ENCODE measurements at regions not wholly inside any gene's neighbourhood (a gene's known extent, or its start where the extent isn't known, plus 50 kb on each side); places are given as distances from the start of the nearest gene placed in this dataset.

GRCh38 chr14:97458255-97458654 lies 661.1 kb downstream of the VRK1 start:
- no peak for ATAC-seq
- Histone ChIP-seq H3K4me3 (ENCODE audit: low read length) (peak overlapping the region; percentile 33), H3K9me3 (ENCODE audit: control insufficient read depth, insufficient read depth, low read length) (peaks cover 6% of the 10 kb centered on the region), H3K27ac (ENCODE audit: low read length) (peak overlapping the region; percentile 94), H3K36me3 (ENCODE audit: control insufficient read depth, insufficient read depth, low read length) (no peaks in the 10 kb centered on the region), H3K27me3 (ENCODE audit: control insufficient read depth, insufficient read depth, low read length) (no peaks in the 10 kb centered on the region), H3K4me1 (ENCODE audit: control insufficient read depth, insufficient read depth, low read length) (peaks cover 60% of the 10 kb centered on the region)
- 61% methylated on average over 9 of the region's 9 CpGs for WGBS (ENCODE audit: insufficient coverage)
- Mint-ChIP-seq H3K4me3 (peak overlapping the region; percentile 93), H3K27me3 (ENCODE audit: low read depth in 2 of 2) (no peaks in the 10 kb centered on the region), H3K27ac (peak overlapping the region; percentile 97 to 99), H3K36me3 (peaks cover 19% of the 10 kb centered on the region), H3K4me1 (peaks cover 77 to 81% of the 10 kb centered on the region in 2 donors), H3K9me3 (peaks cover 0 to 2% of the 10 kb centered on the region in 2 donors)
- no peak for DNase-seq
- no peak for TF ChIP-seq CTCF (IDR thresholded peaks at IDR 0.05)
- intact Hi-C loops (cut with micrococcal nuclease) = loop anchor here (2.0 to 5.0 kb wide), 3 partner anchors 76 to 249 kb away; no protein-coding TSS in a partner anchor

GRCh38 chr14:97458661-97459579 lies 661.7 kb downstream of the VRK1 start:
- no peaks in the 10 kb centered on the region for H3K27me3 ChIP-seq (ENCODE audit: control insufficient read depth, insufficient read depth, low read length)
- peak overlapping the region; percentile 93 for H3K4me3 Mint-ChIP-seq
- H3K27ac ChIP-seq (ENCODE audit: low read length) = peak overlapping the region; percentile 94
- no peaks in the 10 kb centered on the region for H3K36me3 ChIP-seq (ENCODE audit: control insufficient read depth, insufficient read depth, low read length)
- DNase-seq (peak; percentile 58 to 90), ATAC-seq (peak; percentile 61 to 77 (median 75))
- intact Hi-C loops (cut with micrococcal nuclease) = loop anchor here (2.0 to 5.0 kb wide), 3 partner anchors 77 to 248 kb away; no protein-coding TSS in a partner anchor
- H3K4me1 ChIP-seq (ENCODE audit: control insufficient read depth, insufficient read depth, low read length) = peaks cover 60% of the 10 kb centered on the region
- TF ChIP-seq CTCF (IDR thresholded peaks at IDR 0.05) = no peak
- peaks cover 80 to 82% of the 10 kb centered on the region in 2 donors for H3K4me1 Mint-ChIP-seq
- no peaks in the 10 kb centered on the region for H3K27me3 Mint-ChIP-seq (ENCODE audit: low read depth in 2 of 2)
- WGBS (ENCODE audit: insufficient coverage) = 15% methylated on average over 33 of the region's 33 CpGs
- peak overlapping the region; percentile 33 for H3K4me3 ChIP-seq (ENCODE audit: low read length)
- peaks cover 19% of the 10 kb centered on the region for H3K36me3 Mint-ChIP-seq
- H3K9me3 Mint-ChIP-seq = peaks cover 0 to 2% of the 10 kb centered on the region in 2 donors
- H3K9me3 ChIP-seq (ENCODE audit: control insufficient read depth, insufficient read depth, low read length) = peaks cover 6% of the 10 kb centered on the region
- peak overlapping the region; percentile 97 to 99 for H3K27ac Mint-ChIP-seq

GRCh38 chr14:97462081-97462480 lies 664.9 kb downstream of the VRK1 start:
- no peaks in the 10 kb centered on the region for H3K36me3 ChIP-seq (ENCODE audit: control insufficient read depth, insufficient read depth, low read length)
- H3K27me3 Mint-ChIP-seq (ENCODE audit: low read depth in 2 of 2) = no peaks in the 10 kb centered on the region
- WGBS (ENCODE audit: insufficient coverage) = 40% methylated on average over 2 of the region's 2 CpGs
- DNase-seq = no peak
- no peak for ATAC-seq
- H3K4me1 Mint-ChIP-seq = peaks cover 55 to 57% of the 10 kb centered on the region in 2 donors
- H3K27ac ChIP-seq (ENCODE audit: low read length) = no peak overlapping the region
- H3K4me3 ChIP-seq (ENCODE audit: low read length) = no peak overlapping the region
- H3K4me1 ChIP-seq (ENCODE audit: control insufficient read depth, insufficient read depth, low read length) = peaks cover 36% of the 10 kb centered on the region
- peaks cover 0 to 2% of the 10 kb centered on the region in 2 donors for H3K9me3 Mint-ChIP-seq
- H3K27me3 ChIP-seq (ENCODE audit: control insufficient read depth, insufficient read depth, low read length) = no peaks in the 10 kb centered on the region
- peaks cover 19% of the 10 kb centered on the region for H3K36me3 Mint-ChIP-seq
- H3K27ac Mint-ChIP-seq = peak overlapping the region; percentile 14 to 83
- no peak for TF ChIP-seq CTCF (IDR thresholded peaks at IDR 0.05)
- intact Hi-C loops (cut with micrococcal nuclease) = no loop called here
- peaks cover 6% of the 10 kb centered on the region for H3K9me3 ChIP-seq (ENCODE audit: control insufficient read depth, insufficient read depth, low read length)
- H3K4me3 Mint-ChIP-seq = no peak overlapping the region
